ENCODE measurements at regions not wholly inside any gene's neighbourhood (a gene's known extent, or its start where the extent isn't known, plus 50 kb on each side); places are given as distances from the start of the nearest gene placed in this dataset.

DNA sequence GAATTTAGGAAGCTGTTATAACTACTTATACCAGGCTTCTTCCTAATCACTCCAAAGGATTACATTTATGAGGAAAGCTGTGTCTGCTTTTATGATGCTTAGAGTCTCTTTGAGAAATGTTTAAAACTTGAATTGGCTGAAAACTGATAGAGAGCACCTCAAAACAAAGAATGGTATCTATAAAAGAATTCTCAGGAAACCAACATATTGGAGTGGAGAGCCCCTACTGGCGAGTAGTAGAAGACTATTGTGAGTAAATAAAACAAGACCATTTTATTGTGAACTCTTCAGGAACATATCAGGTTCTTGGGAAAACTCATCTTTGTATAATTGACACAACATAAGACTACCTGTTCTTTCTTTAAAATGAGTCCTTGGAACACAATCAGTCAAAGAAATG lies 578.6 kb downstream of the RERGL start:
- TF ChIP-seq, protein P1, sequence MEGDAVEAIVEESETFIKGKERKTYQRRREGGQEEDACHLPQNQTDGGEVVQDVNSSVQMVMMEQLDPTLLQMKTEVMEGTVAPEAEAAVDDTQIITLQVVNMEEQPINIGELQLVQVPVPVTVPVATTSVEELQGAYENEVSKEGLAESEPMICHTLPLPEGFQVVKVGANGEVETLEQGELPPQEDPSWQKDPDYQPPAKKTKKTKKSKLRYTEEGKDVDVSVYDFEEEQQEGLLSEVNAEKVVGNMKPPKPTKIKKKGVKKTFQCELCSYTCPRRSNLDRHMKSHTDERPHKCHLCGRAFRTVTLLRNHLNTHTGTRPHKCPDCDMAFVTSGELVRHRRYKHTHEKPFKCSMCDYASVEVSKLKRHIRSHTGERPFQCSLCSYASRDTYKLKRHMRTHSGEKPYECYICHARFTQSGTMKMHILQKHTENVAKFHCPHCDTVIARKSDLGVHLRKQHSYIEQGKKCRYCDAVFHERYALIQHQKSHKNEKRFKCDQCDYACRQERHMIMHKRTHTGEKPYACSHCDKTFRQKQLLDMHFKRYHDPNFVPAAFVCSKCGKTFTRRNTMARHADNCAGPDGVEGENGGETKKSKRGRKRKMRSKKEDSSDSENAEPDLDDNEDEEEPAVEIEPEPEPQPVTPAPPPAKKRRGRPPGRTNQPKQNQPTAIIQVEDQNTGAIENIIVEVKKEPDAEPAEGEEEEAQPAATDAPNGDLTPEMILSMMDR (IDR thresholded peaks at IDR 0.05; ENCODE audit: low read depth, low read length), result no peak
- TF ChIP-seq POLR2A (IDR thresholded peaks at IDR 0.05; ENCODE audit: extremely low read depth, insufficient read length) (no peak), MYC (IDR thresholded peaks at IDR 0.05; ENCODE audit: low read depth, low read length) (no peak)
- TF ChIP-seq, protein P2, sequence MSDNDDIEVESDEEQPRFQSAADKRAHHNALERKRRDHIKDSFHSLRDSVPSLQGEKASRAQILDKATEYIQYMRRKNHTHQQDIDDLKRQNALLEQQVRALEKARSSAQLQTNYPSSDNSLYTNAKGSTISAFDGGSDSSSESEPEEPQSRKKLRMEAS (IDR thresholded peaks at IDR 0.05; ENCODE audit: low read depth, low read length), result no peak

All from NB4 (cell line).